MM.1S (cell line): ENCODE measurements at regions not wholly inside any gene's neighbourhood (a gene's known extent, or its start where the extent isn't known, plus 50 kb on each side); places are given as distances from the start of the nearest gene placed in this dataset.
A peak's percentile ranks its signal among the peaks of the same experiment; 100 is the strongest.

Experiments
- DNase-seq: peaks from one replicate; pipeline ENCODE4 v3.0.0-alpha.2; 2015
- H2AFZ ChIP-seq: fragments of 300-600 bp; sonication (generic); 2 replicates; pipeline ENCODE4 v1.6.0; 2016; ENCODE audit warnings: antibody characterized with exemption, low read length
- H3F3A ChIP-seq: fragments of 300-600 bp; sonication (generic); 2 replicates; pipeline ENCODE4 v1.6.1; 2016; ENCODE audit warnings: mild to moderate bottlenecking, antibody characterized with exemption, low read length, moderate library complexity, mixed read lengths; ENCODE audit not compliant: insufficient read depth
- H3K27ac ChIP-seq: fragments of 300-600 bp; sonication (generic); 2 replicates; pipeline ENCODE4 v1.5.1; 2016; ENCODE audit warnings: mild to moderate bottlenecking, low read length
- H3K27me3 ChIP-seq: fragments of 300-600 bp; sonication (generic); replicated peaks from 2 replicates; pipeline ENCODE4 v1.6.0; 2016; ENCODE audit warnings: low read length; ENCODE audit not compliant: insufficient read depth
- H3K36me3 ChIP-seq: fragments of 300-600 bp; sonication (generic); replicated peaks from 2 replicates; pipeline ENCODE4 v1.6.1; 2016; ENCODE audit warnings: mild to moderate bottlenecking, low read length, mixed read lengths; ENCODE audit not compliant: insufficient read depth
- H3K4me1 ChIP-seq: fragments of 300-600 bp; sonication (generic); 2 replicates; pipeline ENCODE4 v1.6.1; 2016; ENCODE audit warnings: low read length, mixed read lengths
- H3K4me2 ChIP-seq: fragments of 300-600 bp; sonication (generic); 2 replicates; pipeline ENCODE4 v1.6.0; 2016; ENCODE audit warnings: low read depth, low read length
- H3K4me3 ChIP-seq: fragments of 300-600 bp; sonication (generic); 2 replicates; pipeline ENCODE4 v1.5.1; 2016; ENCODE audit warnings: low read length, mixed read lengths
- H3K79me2 ChIP-seq: fragments of 300-600 bp; sonication (generic); 2 replicates; pipeline ENCODE4 v1.6.1; 2016; ENCODE audit warnings: mixed run types, low read length, mixed read lengths
- H3K9ac ChIP-seq: fragments of 300-600 bp; sonication (generic); 2 replicates; pipeline ENCODE4 v1.6.1; 2016; ENCODE audit warnings: low read length, mixed read lengths
- H3K9me2 ChIP-seq: fragments of 300-600 bp; sonication (generic); replicated peaks from 2 replicates; pipeline ENCODE4 v1.6.1; 2016; ENCODE audit warnings: mild to moderate bottlenecking, low read length, mixed read lengths; ENCODE audit not compliant: insufficient read depth
- H3K9me3 ChIP-seq: fragments of 300-600 bp; sonication (generic); replicated peaks from 2 replicates; pipeline ENCODE4 v1.6.1; 2016; ENCODE audit warnings: mild to moderate bottlenecking, low read length, mixed read lengths; ENCODE audit not compliant: insufficient read depth
- H4K20me1 ChIP-seq: fragments of 300-600 bp; sonication (generic); 2 replicates; pipeline ENCODE4 v1.6.1; 2016; ENCODE audit warnings: mild to moderate bottlenecking, low read length, moderate library complexity, mixed read lengths; ENCODE audit not compliant: insufficient read depth
- CTCF ChIP-seq: fragments of 300-600 bp; sonication (generic); IDR thresholded peaks from 2 replicates; pipeline ENCODE4 v1.5.1; 2016; ENCODE audit warnings: antibody characterized with exemption, low read length, mixed read lengths
- EZH2 ChIP-seq: fragments of 300-600 bp; sonication (generic); optimal IDR thresholded peaks from 2 replicates; pipeline ENCODE3; 2017; ENCODE audit warnings: low read depth, mild to moderate bottlenecking, antibody characterized with exemption, low read length, mixed read lengths
- EZH2phosphoT487 ChIP-seq: fragments of 300-600 bp; sonication (generic); IDR thresholded peaks from 2 replicates; pipeline ENCODE4 v1.6.1; 2018; ENCODE audit warnings: antibody characterized with exemption, low read length

- peaks cover 11% of the 10 kb centered on the region; the same call in 1 of the 2 replicates for H3K4me1 ChIP-seq
- TF ChIP-seq EZH2 = no peak
- TF ChIP-seq CTCF = no peak
- no peak for TF ChIP-seq EZH2phosphoT487
- peak overlapping the region; percentile 26; the same call in 1 of the 2 replicates for H3K4me3 ChIP-seq
- DNase-seq = no peak
- H2AFZ ChIP-seq = no peak overlapping the region
- no peaks in the 10 kb centered on the region for H4K20me1 ChIP-seq
- H3F3A ChIP-seq = no peaks in the 10 kb centered on the region
- H3K27ac ChIP-seq = no peak overlapping the region
- H3K27me3 ChIP-seq = no peaks in the 10 kb centered on the region
- no peak overlapping the region for H3K9ac ChIP-seq
- peak overlapping the region; percentile 69; the same call in 1 of the 2 replicates for H3K4me2 ChIP-seq
- H3K36me3 ChIP-seq = no peaks in the 10 kb centered on the region
- H3K79me2 ChIP-seq = no peaks in the 10 kb centered on the region
- no peaks in the 10 kb centered on the region for H3K9me2 ChIP-seq
- no peaks in the 10 kb centered on the region for H3K9me3 ChIP-seq
Measured at GRCh38 chr7:45258533-45259226, 101.1 kb downstream of the RAMP3 start.

DNA sequence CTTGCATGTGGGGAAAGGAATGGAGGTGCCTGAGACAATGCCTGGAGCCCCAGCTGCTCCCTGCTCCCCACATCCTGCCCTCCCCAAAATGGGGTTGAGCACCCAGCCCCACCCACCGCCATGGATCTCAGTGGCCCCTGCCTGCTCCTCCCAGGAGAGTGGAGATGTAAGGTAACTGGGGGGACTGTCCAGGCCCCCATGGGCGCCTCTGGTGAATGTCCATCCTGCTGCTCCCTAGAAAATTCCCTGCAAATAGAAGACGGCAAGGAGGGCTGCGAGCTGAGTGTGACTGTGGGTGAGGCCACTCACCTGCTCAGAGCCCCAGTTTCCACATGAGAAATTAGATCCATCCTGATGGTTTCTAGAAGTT, 101.6 kb downstream of the RAMP3 start:
- Histone ChIP-seq H3F3A (no peaks in the 10 kb centered on the region), H4K20me1 (no peaks in the 10 kb centered on the region), H3K4me3 (peak overlapping the region; percentile 57), H3K9ac (peak overlapping the region; percentile 28; the same call in 1 of the 2 replicates), H3K4me1 (peaks cover 11% of the 10 kb centered on the region; the same call in 1 of the 2 replicates), H3K9me2 (no peaks in the 10 kb centered on the region), H3K27me3 (no peaks in the 10 kb centered on the region), H3K79me2 (no peaks in the 10 kb centered on the region), H3K9me3 (no peaks in the 10 kb centered on the region), H3K36me3 (no peaks in the 10 kb centered on the region), H2AFZ (peak overlapping the region; percentile 69), H3K4me2 (peak overlapping the region; percentile 69; the same call in 1 of the 2 replicates), H3K27ac (no peak overlapping the region)
- DNase-seq = no peak
- no peak for TF ChIP-seq EZH2
- no peak for TF ChIP-seq EZH2phosphoT487
- TF ChIP-seq CTCF = no peak

DNA sequence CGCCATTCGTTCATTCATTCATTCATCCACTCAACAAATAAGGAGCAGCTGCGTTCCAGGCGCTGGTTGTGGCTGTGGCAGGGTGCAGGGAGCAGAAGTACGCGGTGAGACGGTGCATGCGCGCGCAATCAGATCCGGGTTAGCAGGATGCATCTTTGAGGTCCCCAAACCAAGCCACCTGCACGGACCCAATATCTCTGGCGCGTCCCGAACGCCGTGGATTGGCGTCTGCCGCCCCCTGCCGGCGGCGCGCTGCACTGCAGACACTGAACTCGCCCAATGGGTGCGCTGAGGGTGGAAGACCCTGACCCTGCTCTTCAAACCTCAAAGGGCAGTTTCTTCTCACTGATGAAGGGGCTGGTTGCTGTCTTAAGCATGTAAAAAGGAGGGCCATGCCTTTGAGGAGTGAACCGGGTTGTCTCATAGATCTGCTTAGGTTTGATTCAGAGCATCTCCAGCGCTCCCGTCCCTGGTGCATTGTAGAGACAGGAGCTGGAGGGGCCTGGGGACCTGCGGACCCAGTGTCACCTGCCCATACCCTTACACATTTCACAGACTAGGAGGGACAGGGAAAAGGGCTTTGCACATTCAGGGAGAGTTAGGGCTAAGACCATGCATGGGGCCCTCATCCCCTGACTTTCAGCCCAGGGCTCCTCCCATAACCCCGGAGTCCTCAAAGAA, 102.5 kb downstream of the RAMP3 start:
- Histone ChIP-seq H3K27ac (no peak overlapping the region), H3K4me2 (peak overlapping the region; percentile 69), H3K9me3 (no peaks in the 10 kb centered on the region), H3K36me3 (no peaks in the 10 kb centered on the region), H4K20me1 (no peaks in the 10 kb centered on the region), H3K4me1 (peaks cover 11% of the 10 kb centered on the region; the same call in 1 of the 2 replicates), H3K4me3 (peak overlapping the region; percentile 57), H3K9me2 (no peaks in the 10 kb centered on the region), H3F3A (no peaks in the 10 kb centered on the region), H2AFZ (peak overlapping the region; percentile 69), H3K27me3 (no peaks in the 10 kb centered on the region), H3K9ac (peak overlapping the region; percentile 28; the same call in 1 of the 2 replicates), H3K79me2 (no peaks in the 10 kb centered on the region)
- peak; percentile 86 for DNase-seq
- TF ChIP-seq EZH2phosphoT487 (no peak), CTCF (peak; percentile 99), EZH2 (no peak)
